H1 (cell line): ENCODE measurements at regions not wholly inside any gene's neighbourhood (a gene's known extent, or its start where the extent isn't known, plus 50 kb on each side); places are given as distances from the start of the nearest gene placed in this dataset.

ENCODE experiments used
- CTCF ChIA-PET: fragments of 300-600 bp; sonication (Branson Sonifier 250); formaldehyde crosslinking; loops from one replicate; lab custom pipeline; 2021; ENCODE audit not compliant: partially characterized antibody; lab: Charles Lee
- POLR2A ChIA-PET: fragments of 300-600 bp; sonication (Branson Sonifier 250); formaldehyde crosslinking; loops from one replicate; lab custom pipeline; 2021; ENCODE audit warnings: inconsistent platforms; ENCODE audit not compliant: partially characterized antibody; lab: Charles Lee
- DNase-seq, 2 experiments: peaks; one replicate each; pipeline versions ENCODE4 v3.0.0 to v3.0.0-alpha.2; 2010 to 2022; ENCODE audit warnings: low spot score in 2 of 2, low read depth in 1 of 2, mixed read lengths in 1 of 2
- FAIRE-seq: peaks from 2 replicates; lab custom pipeline; 2011; peaks lifted over from hg19 to GRCh38; lab: Jason Lieb, UNC
- H2AFZ ChIP-seq: 2 replicates; pipeline ENCODE4 v1.8.1; 2012; ENCODE audit warnings: low read length, inconsistent platforms
- H2AK5ac ChIP-seq: 2 replicates; pipeline ENCODE4 v1.6.1; 2013; ENCODE audit warnings: low read depth, low read length
- H2BK120ac ChIP-seq: replicated peaks from 2 replicates; pipeline ENCODE3; 2013; ENCODE audit warnings: low read depth, low read length, inconsistent platforms
- H2BK12ac ChIP-seq: 2 replicates; pipeline ENCODE4 v1.6.1; 2013; ENCODE audit warnings: low read depth, low read length
- H2BK15ac ChIP-seq: 2 replicates; pipeline ENCODE4 v1.6.1; 2013; ENCODE audit warnings: low read length
- H2BK20ac ChIP-seq: 2 replicates; pipeline ENCODE4 v1.6.1; 2013; ENCODE audit warnings: low read length
- H2BK5ac ChIP-seq: 2 replicates; pipeline ENCODE4 v1.6.1; 2013; ENCODE audit warnings: low read depth, low read length
- H3K14ac ChIP-seq: 2 replicates; pipeline ENCODE4 v1.6.1; 2013; ENCODE audit warnings: inconsistent platforms; ENCODE audit not compliant: insufficient read length
- H3K18ac ChIP-seq: 2 replicates; pipeline ENCODE4 v1.6.1; 2013; ENCODE audit warnings: low read length; ENCODE audit errors: extremely low read depth
- H3K23ac ChIP-seq: 2 replicates; pipeline ENCODE4 v1.6.1; 2013; ENCODE audit warnings: inconsistent platforms; ENCODE audit not compliant: insufficient read length
- H3K23me2 ChIP-seq: 2 replicates; pipeline ENCODE4 v1.6.1; 2013; ENCODE audit warnings: low read depth, low read length
- H3K27ac ChIP-seq: 2 replicates; pipeline ENCODE4 v1.6.1; 2011; ENCODE audit warnings: low read depth, low read length, inconsistent platforms
- H3K27me3 ChIP-seq, 4 experiments: replicated peaks in 1 of 4; 1 replicate in 1 of 4; 2 replicates in 3 of 4; pipeline versions ENCODE4 v1.6.1 to v1.8.1; 2011 to 2013; ENCODE audit warnings: low read length in 3 of 4, mild to moderate bottlenecking in 3 of 4, inconsistent platforms in 2 of 4, mixed read lengths in 2 of 4, moderate library complexity in 1 of 4; ENCODE audit not compliant: control insufficient read depth in 3 of 4, insufficient read depth in 3 of 4; ENCODE audit errors: extremely low read depth in 1 of 4
- H3K36me3 ChIP-seq, 4 experiments: 2 replicates each; pipeline versions ENCODE4 v1.6.1 to v1.8.1; 2011 to 2013; ENCODE audit warnings: mild to moderate bottlenecking in 4 of 4, low read length in 3 of 4, moderate library complexity in 2 of 4, control low read depth in 1 of 4, inconsistent platforms in 1 of 4; ENCODE audit not compliant: insufficient read depth in 4 of 4, control insufficient read depth in 2 of 4
- H3K4ac ChIP-seq: replicated peaks from 2 replicates; pipeline ENCODE3; 2013; ENCODE audit warnings: low read length, low read depth, mixed read lengths, inconsistent platforms; ENCODE audit not compliant: insufficient read length
- H3K4me1 ChIP-seq, 4 experiments: replicated peaks in 1 of 4; 1 replicate in 1 of 4; 2 replicates in 3 of 4; pipeline versions ENCODE4 v1.6.1 to v1.8.1; 2011 to 2013; ENCODE audit warnings: low read length in 3 of 4, inconsistent platforms in 2 of 4, mixed read lengths in 1 of 4; ENCODE audit not compliant: insufficient read depth in 4 of 4, control insufficient read depth in 3 of 4
- H3K4me2 ChIP-seq, 2 experiments: 2 replicates each; pipeline versions ENCODE4 v1.6.1 to v1.8.1; 2011 to 2013; ENCODE audit warnings: low read depth in 2 of 2, low read length in 2 of 2, control low read depth in 1 of 2, inconsistent platforms in 1 of 2, mild to moderate bottlenecking in 1 of 2; ENCODE audit not compliant: insufficient read depth in 1 of 2
- H3K4me3 ChIP-seq, 4 experiments: fragments of 200-600, 300-600 bp in 1 of 4; sonication (generic), shearing (Covaris generic), sonication (Bioruptor Twin) in 1 of 4; 2 replicates each; pipeline versions ENCODE4 v1.5.1 to v1.8.1; 2011 to 2016; ENCODE audit warnings: low read length in 4 of 4, low read depth in 3 of 4, control low read depth in 2 of 4, inconsistent platforms in 2 of 4, mild to moderate bottlenecking in 2 of 4, mixed read lengths in 1 of 4, moderate library complexity in 1 of 4; ENCODE audit not compliant: insufficient read depth in 2 of 4; ENCODE audit errors: extremely low read depth in 1 of 4
- H3K56ac ChIP-seq: replicated peaks from 2 replicates; pipeline ENCODE3; 2013; ENCODE audit warnings: low read depth, mild to moderate bottlenecking, mixed read lengths, low read length, inconsistent platforms; ENCODE audit not compliant: insufficient read length
- H3K79me1 ChIP-seq: 2 replicates; pipeline ENCODE4 v1.6.1; 2013; ENCODE audit warnings: low read depth, low read length, control low read depth
- H3K79me2 ChIP-seq, 2 experiments: 2 replicates each; pipeline versions ENCODE4 v1.6.1 to v1.8.1; 2012 to 2013; ENCODE audit warnings: low read length in 2 of 2, mild to moderate bottlenecking in 2 of 2, inconsistent platforms in 1 of 2; ENCODE audit not compliant: insufficient read depth in 2 of 2, control insufficient read depth in 1 of 2
- H3K9ac ChIP-seq, 4 experiments: replicated peaks in 1 of 4; 1 replicate in 1 of 4; 2 replicates in 3 of 4; pipeline versions ENCODE4 v1.6.1 to v1.8.1; 2011 to 2013; ENCODE audit warnings: low read depth in 3 of 4, low read length in 3 of 4, control low read depth in 2 of 4, mild to moderate bottlenecking in 2 of 4, moderate library complexity in 2 of 4, inconsistent platforms in 1 of 4; ENCODE audit errors: extremely low read depth in 1 of 4
- H3K9me3 ChIP-seq, 2 experiments: 2 replicates each; pipeline versions ENCODE4 v1.6.1 to v1.8.1; 2012 to 2013; ENCODE audit warnings: mild to moderate bottlenecking in 2 of 2, moderate library complexity in 2 of 2, control low read depth in 1 of 2, inconsistent platforms in 1 of 2, low read depth in 1 of 2, low read length in 1 of 2, mixed read lengths in 1 of 2; ENCODE audit not compliant: insufficient read depth in 2 of 2
- H4K20me1 ChIP-seq, 2 experiments: replicated peaks in 1 of 2; 2 replicates each; pipeline versions ENCODE3 to v1.8.1; 2011 to 2013; ENCODE audit warnings: inconsistent platforms in 2 of 2, low read length in 2 of 2, mild to moderate bottlenecking in 1 of 2; ENCODE audit not compliant: insufficient read depth in 2 of 2, control insufficient read depth in 1 of 2
- H4K5ac ChIP-seq: 2 replicates; pipeline ENCODE4 v1.6.1; 2013; ENCODE audit warnings: low read length, low read depth, mixed read lengths, inconsistent platforms; ENCODE audit not compliant: insufficient read length
- H4K8ac ChIP-seq: 2 replicates; pipeline ENCODE4 v1.8.0; 2013; ENCODE audit warnings: mild to moderate bottlenecking, moderate library complexity, low read length, inconsistent platforms; ENCODE audit not compliant: insufficient read depth; ENCODE audit errors: extremely low read depth
- H4K91ac ChIP-seq: replicated peaks from 2 replicates; pipeline ENCODE3; 2013; ENCODE audit warnings: low read length, mixed read lengths, inconsistent platforms; ENCODE audit not compliant: insufficient read length
- GTF2F1 ChIP-seq: IDR thresholded peaks from 2 replicates; pipeline ENCODE4 v1.6.1; 2012; ENCODE audit warnings: low read depth, low read length, improper control_type of control experiment, borderline replicate concordance
- KDM4A ChIP-seq: IDR thresholded peaks from one replicate; pipeline ENCODE4 v1.7.1; 2012; ENCODE audit warnings: low read depth, mild to moderate bottlenecking, moderate library complexity, low read length, inconsistent platforms; ENCODE audit not compliant: severe bottlenecking
- TAF7 ChIP-seq: optimal IDR thresholded peaks from 2 replicates; pipeline ENCODE3; 2011; ENCODE audit warnings: low read depth, mild to moderate bottlenecking, inconsistent platforms, low read length, moderate library complexity, borderline replicate concordance
- WGBS, 2 experiments: shearing (Covaris generic) in 1 of 2; methylation state at CpG; one replicate each; pipeline versions ENCODE4 v1.1.6 to v1.1.7; 2013 to 2015; ENCODE audit warnings: low lambda C conversion rate in 2 of 2, mixed read lengths in 2 of 2, inconsistent platforms in 1 of 2, low coverage in 1 of 2, missing lambda C conversion rate in 1 of 2; ENCODE audit not compliant: insufficient replicate concordance in 2 of 2, insufficient coverage in 1 of 2, insufficient read length in 1 of 2; ENCODE audit errors: extremely low coverage in 1 of 2, missing lambda C conversion rate in 1 of 2; 5-methylcytosine and 5-hydroxymethylcytosine counted together

DNA sequence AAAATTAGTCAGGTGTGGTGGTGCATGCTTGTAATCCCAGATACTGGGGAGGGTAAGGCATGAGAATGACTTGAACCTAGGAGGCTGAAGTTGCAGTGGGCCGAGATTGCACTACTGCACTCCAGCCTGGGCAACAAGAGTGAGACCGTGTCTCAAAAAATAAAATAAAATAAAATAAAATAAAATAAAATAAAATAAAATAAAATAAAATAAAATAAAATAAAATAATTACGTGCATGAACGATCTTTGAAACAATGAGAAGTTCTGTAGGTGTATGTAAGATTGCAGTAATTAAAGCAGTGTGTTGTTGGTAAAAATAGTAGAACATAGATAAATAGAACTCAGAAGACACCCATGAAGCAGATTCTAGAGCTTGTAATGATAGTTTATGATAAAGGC, 348.5 kb downstream of the ANKRD30A start:
- H3K18ac ChIP-seq: no peak overlapping the region
- CTCF ChIA-PET: no interaction called here
- no peak overlapping the region for H3K14ac ChIP-seq
- H2BK5ac ChIP-seq: no peak overlapping the region
- no peak overlapping the region for H3K9ac ChIP-seq
- H3K4me1 ChIP-seq: no peaks in the 10 kb centered on the region
- peaks cover 34 to 80% of the 10 kb centered on the region in 2 experiments for H3K9me3 ChIP-seq
- H3K27me3 ChIP-seq: no peaks in the 10 kb centered on the region
- no peaks in the 10 kb centered on the region for H4K20me1 ChIP-seq
- FAIRE-seq: no peak
- H4K8ac ChIP-seq: no peak overlapping the region
- no peak for DNase-seq
- TF ChIP-seq GTF2F1 (no peak), TAF7 (no peak), KDM4A (no peak)
- H4K91ac ChIP-seq: no peak overlapping the region
- no peak overlapping the region for H3K56ac ChIP-seq
- no peak overlapping the region for H3K27ac ChIP-seq
- H3K23ac ChIP-seq: no peak overlapping the region
- H4K5ac ChIP-seq: no peak overlapping the region
- no peak overlapping the region for H2BK15ac ChIP-seq
- H3K4me3 ChIP-seq: no peak overlapping the region
- no peaks in the 10 kb centered on the region for H3K23me2 ChIP-seq
- no peak overlapping the region for H2BK20ac ChIP-seq
- no peak overlapping the region for H3K4ac ChIP-seq
- 93% methylated on average over 4 of the region's 4 CpGs; no CpG with 5 or more reads in 1 of the 2 experiments for WGBS, 2 experiments
- H3K79me2 ChIP-seq: no peaks in the 10 kb centered on the region
- H2AK5ac ChIP-seq: no peak overlapping the region
- H2AFZ ChIP-seq: no peak overlapping the region
- POLR2A ChIA-PET: no interaction called here
- H2BK120ac ChIP-seq: no peak overlapping the region
- no peaks in the 10 kb centered on the region for H3K79me1 ChIP-seq
- H3K36me3 ChIP-seq: no peaks in the 10 kb centered on the region
- no peak overlapping the region for H3K4me2 ChIP-seq
- no peak overlapping the region for H2BK12ac ChIP-seq
